ENCODE measurements at regions not wholly inside any gene's neighbourhood (a gene's known extent, or its start where the extent isn't known, plus 50 kb on each side); places are given as distances from the start of the nearest gene placed in this dataset.

GRCh38 chr9:1386420-1386819 is 336.3 kb downstream of the DMRT2 start:
- DNase-seq (ENCODE audit: low spot score), result no peak
- in situ Hi-C loops (cut with MboI; ENCODE audit: low sequenced_read_pairs, unreplicated experiment), result no loop called here
- TF ChIP-seq, protein P1, sequence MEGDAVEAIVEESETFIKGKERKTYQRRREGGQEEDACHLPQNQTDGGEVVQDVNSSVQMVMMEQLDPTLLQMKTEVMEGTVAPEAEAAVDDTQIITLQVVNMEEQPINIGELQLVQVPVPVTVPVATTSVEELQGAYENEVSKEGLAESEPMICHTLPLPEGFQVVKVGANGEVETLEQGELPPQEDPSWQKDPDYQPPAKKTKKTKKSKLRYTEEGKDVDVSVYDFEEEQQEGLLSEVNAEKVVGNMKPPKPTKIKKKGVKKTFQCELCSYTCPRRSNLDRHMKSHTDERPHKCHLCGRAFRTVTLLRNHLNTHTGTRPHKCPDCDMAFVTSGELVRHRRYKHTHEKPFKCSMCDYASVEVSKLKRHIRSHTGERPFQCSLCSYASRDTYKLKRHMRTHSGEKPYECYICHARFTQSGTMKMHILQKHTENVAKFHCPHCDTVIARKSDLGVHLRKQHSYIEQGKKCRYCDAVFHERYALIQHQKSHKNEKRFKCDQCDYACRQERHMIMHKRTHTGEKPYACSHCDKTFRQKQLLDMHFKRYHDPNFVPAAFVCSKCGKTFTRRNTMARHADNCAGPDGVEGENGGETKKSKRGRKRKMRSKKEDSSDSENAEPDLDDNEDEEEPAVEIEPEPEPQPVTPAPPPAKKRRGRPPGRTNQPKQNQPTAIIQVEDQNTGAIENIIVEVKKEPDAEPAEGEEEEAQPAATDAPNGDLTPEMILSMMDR (IDR thresholded peaks at IDR 0.05; ENCODE audit: borderline replicate concordance, control extremely low read depth, extremely low read depth, insufficient read depth, missing control alignments), result no peak

- TF ChIP-seq, protein P1 (IDR thresholded peaks at IDR 0.05; ENCODE audit: borderline replicate concordance, control extremely low read depth, extremely low read depth, insufficient read depth, missing control alignments), result no peak
- no peak for DNase-seq (ENCODE audit: low spot score)
- in situ Hi-C loops (cut with MboI; ENCODE audit: low sequenced_read_pairs, unreplicated experiment), result no loop called here
Observed at GRCh38 chr9:1388216-1388615, 338.1 kb downstream of the DMRT2 start.

GRCh38 chr9:1400983-1401382 is 350.8 kb downstream of the DMRT2 start:
- no peak for DNase-seq (ENCODE audit: low spot score)
- in situ Hi-C loops (cut with MboI; ENCODE audit: low sequenced_read_pairs, unreplicated experiment), result no loop called here
- TF ChIP-seq, protein P1 (IDR thresholded peaks at IDR 0.05; ENCODE audit: borderline replicate concordance, control extremely low read depth, extremely low read depth, insufficient read depth, missing control alignments), result no peak

GRCh38 chr9:1404940-1405339 is 354.8 kb downstream of the DMRT2 start:
- no peak for DNase-seq (ENCODE audit: low spot score)
- TF ChIP-seq, protein P1 (IDR thresholded peaks at IDR 0.05; ENCODE audit: borderline replicate concordance, control extremely low read depth, extremely low read depth, insufficient read depth, missing control alignments), result no peak
- in situ Hi-C loops (cut with MboI; ENCODE audit: low sequenced_read_pairs, unreplicated experiment), result no loop called here

DNA sequence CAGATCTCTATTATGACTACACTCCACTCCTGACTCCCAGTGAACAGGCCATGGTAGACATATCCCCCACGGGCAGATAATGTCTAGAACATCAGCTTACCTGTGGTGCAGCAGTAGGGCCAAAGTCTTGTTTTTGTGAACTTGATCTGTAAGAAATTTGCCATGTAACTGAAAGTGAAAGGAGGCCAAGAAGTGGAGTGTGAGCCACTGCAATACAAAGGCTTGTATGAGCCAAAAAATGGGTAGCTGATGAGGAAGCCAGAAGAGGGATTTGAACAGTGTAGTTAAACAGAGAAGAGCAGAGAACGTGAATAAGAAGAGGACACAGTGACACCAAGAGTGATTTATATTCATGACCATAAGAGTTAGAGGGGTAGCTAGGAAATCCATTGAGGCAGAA is 361.7 kb downstream of the DMRT2 start:
- in situ Hi-C loops (cut with MboI; ENCODE audit: low sequenced_read_pairs, unreplicated experiment), result no loop called here
- no peak for DNase-seq (ENCODE audit: low spot score)
- TF ChIP-seq, protein P1 (IDR thresholded peaks at IDR 0.05; ENCODE audit: borderline replicate concordance, control extremely low read depth, extremely low read depth, insufficient read depth, missing control alignments), result no peak

- no peak for DNase-seq (ENCODE audit: low spot score)
- in situ Hi-C loops (cut with MboI; ENCODE audit: low sequenced_read_pairs, unreplicated experiment), result no loop called here
- TF ChIP-seq, protein P1 (IDR thresholded peaks at IDR 0.05; ENCODE audit: borderline replicate concordance, control extremely low read depth, extremely low read depth, insufficient read depth, missing control alignments), result no peak
Observed at GRCh38 chr9:1414711-1415131, 364.6 kb downstream of the DMRT2 start.

DNA sequence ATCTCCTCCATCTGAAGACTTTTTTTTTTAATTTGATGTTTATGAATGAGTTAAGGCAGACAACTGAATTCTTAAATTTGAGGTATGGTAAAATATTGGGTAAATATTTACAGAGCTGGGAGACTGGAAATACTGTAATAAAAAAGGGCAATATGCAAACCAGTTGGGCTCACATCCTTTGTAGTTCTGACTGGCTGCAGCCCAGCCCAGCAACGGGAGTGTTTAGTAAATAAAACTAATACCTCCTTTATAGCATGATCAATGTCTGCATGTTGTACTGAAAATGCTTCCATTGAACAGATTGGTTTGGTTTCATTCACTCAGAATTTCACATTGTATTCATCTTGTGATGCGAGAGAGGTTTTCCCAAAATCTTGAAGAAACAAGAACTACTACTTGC is 365.0 kb downstream of the DMRT2 start:
- DNase-seq (ENCODE audit: low spot score), result no peak
- TF ChIP-seq, protein P1 (IDR thresholded peaks at IDR 0.05; ENCODE audit: borderline replicate concordance, control extremely low read depth, extremely low read depth, insufficient read depth, missing control alignments), result no peak
- in situ Hi-C loops (cut with MboI; ENCODE audit: low sequenced_read_pairs, unreplicated experiment), result no loop called here

All from GM13976 (cell line).